ENCODE measurements at regions not wholly inside any gene's neighbourhood (a gene's known extent, or its start where the extent isn't known, plus 50 kb on each side); places are given as distances from the start of the nearest gene placed in this dataset.
"Not testable (repeated sequence)": the region's sequence is repeated elsewhere in the genome, so short reads cannot be mapped to it uniquely, and the experiment has no call there.

- DNase-seq (ENCODE audit: low read depth, low spot score), result not testable (repeated sequence)
Observed at GRCh38 chr20:60790339-60790738, 461.7 kb upstream of the CDH4 start.

DNA sequence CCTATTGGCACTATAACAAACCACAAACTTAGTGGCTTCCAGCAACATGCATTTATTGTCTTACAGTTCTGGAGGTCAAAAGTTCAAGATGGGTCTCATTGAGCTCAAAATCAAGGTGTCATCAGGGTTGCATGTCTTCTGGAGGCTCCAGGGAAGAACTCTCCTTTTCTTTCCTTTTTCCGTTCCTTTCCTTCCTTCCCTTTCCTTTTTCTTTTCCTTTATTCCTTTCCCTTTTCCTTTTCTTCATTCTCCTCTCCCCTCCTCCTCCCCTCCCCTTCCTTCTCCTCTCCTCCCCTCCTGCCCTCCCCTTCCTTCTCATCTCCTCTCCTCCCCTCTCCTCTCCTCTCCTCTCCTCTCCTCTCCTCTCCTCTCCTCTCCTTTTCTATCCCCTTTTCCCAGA is 460.2 kb upstream of the CDH4 start:
- DNase-seq (ENCODE audit: low read depth, low spot score), result no peak

DNA sequence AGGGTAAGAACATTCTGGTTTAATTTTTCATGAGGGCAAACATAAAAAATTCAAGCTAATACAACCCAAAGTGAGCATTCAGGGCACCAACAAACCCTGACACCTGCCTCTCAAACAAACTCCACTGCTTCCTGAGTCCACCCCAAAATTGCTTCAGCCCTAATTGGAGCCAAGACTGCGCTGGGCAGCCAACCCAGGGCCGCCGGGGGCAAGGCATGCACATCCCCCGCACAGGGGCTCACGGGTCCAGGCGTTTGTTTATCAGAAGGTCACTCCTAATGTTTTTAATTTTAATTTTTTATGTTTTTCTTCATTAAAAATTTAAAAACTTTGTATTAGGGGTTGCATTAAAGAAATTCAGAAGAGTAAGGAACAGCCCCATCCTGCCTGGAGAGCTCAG is 459.1 kb upstream of the CDH4 start:
- DNase-seq (ENCODE audit: low read depth, low spot score), result no peak

- DNase-seq (ENCODE audit: low read depth, low spot score), result no peak
Observed at GRCh38 chr20:60794674-60795073, 457.4 kb upstream of the CDH4 start.

- DNase-seq (ENCODE audit: low read depth, low spot score), result no peak
Observed at GRCh38 chr20:60795651-60796050, 456.4 kb upstream of the CDH4 start.

DNA sequence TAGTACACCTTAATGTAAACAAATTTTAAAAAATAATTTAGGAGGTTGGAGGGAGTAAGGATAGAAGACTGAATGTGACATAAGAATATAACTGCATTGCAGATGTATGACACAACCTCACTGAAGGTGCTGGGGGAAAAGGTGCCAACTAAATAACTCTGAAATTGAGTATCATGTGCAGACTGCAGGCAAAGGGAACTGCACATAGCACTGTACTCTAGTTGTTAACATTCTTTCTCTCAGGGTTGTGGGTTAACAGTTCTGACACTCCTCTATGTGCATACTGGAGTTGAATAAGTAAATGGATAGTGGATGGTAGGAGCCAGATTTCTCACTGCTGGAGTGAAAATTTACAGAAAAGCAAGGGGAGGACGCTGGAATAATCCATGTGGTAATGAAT is 451.9 kb upstream of the CDH4 start:
- no peak for DNase-seq (ENCODE audit: low read depth, low spot score)

GRCh38 chr20:60802676-60803075 is 449.4 kb upstream of the CDH4 start:
- DNase-seq (ENCODE audit: low read depth, low spot score), result no peak

DNA sequence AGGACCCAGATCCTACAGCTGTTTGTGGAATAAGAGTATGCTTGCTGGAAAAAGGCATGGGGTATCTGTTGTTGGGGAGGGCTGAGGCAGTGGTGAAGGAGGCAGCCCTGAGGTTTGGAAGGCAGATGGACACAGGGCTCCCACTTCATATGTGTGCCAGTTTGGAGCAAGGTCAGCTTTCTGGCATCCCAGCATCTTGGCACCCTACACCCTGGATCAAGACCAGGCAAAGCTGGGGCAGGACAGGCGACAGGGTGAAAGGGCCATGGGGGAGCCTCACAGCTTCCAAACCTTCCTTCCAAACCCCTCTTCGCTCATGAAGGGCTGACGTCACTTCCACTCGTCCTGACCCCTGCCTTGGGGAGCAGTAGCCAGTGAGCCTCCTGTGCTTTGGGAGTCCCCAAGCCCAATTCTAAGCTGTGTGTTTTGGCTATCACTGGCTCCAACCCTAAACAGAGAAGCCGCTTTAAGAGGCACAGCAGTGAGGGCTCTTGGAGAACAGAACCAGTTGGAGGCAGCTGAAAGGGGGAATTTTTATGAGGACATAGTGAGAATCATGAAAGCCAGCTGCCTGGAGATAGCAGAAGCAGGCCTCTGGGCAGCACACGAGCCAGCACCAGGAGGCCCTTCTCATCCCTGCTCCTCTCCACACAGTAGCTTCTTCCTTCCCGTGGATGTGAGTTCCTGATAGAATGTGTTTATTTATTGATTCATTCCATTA is 448.6 kb upstream of the CDH4 start:
- DNase-seq (ENCODE audit: low read depth, low spot score), result no peak

- DNase-seq (ENCODE audit: low read depth, low spot score), result no peak
Observed at GRCh38 chr20:60804240-60804917, 447.7 kb upstream of the CDH4 start.

DNA sequence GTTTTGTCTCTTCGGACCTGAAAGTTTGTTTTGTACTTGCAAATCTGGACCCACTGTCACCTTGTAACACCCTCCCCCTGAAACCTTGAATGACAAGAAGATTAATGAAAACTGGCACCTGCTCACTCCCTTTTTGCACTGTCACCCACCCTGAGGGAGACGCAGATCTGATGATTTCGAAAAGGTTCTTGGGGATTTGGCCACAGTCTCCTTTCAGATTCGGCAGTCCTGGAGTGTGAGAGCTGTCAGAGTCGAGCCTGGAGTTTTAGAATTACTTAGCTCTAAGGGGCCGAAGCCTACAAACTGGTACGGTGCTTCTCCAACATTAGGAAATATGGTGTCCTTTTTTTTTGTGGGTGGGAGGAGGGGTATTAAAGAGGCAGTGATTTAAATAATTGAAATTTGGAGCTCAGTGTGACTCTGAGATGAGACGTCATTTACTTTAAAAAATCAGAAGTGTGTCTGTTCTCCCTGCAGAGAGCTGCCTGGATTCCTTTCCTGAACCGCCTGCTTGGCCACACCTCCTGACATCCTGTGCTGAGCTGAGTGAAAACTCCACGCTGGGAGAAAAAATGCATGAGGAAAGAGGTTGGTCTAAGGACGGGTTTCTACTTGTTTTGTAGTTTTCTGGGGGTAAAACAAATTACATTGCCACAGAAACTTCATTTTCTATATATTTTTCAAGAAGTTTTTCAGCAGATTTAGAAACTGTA is 447.0 kb upstream of the CDH4 start:
- DNase-seq (ENCODE audit: low read depth, low spot score), result no peak

DNA sequence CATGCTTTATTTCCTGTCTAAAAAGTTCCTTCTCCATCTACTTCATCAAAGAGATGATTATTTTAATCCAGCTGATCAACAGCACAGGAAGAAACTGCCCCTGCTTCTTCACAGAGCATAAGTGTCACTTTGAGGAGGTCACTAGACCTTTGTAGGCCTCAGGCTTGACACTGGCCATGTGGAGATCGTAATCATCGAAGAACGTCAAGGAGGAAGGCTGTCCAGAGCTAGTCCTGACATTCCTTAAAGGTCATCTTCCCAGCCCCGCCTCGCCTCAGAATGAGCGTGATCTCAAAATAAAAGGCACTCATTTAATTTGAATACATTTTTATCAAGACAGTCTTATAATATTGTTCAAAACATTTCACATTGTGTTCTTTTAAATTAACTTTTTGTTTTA is 445.7 kb upstream of the CDH4 start:
- no peak for DNase-seq (ENCODE audit: low read depth, low spot score)

GRCh38 chr20:60806824-60807223 is 445.2 kb upstream of the CDH4 start:
- DNase-seq (ENCODE audit: low read depth, low spot score), result no peak

DNA sequence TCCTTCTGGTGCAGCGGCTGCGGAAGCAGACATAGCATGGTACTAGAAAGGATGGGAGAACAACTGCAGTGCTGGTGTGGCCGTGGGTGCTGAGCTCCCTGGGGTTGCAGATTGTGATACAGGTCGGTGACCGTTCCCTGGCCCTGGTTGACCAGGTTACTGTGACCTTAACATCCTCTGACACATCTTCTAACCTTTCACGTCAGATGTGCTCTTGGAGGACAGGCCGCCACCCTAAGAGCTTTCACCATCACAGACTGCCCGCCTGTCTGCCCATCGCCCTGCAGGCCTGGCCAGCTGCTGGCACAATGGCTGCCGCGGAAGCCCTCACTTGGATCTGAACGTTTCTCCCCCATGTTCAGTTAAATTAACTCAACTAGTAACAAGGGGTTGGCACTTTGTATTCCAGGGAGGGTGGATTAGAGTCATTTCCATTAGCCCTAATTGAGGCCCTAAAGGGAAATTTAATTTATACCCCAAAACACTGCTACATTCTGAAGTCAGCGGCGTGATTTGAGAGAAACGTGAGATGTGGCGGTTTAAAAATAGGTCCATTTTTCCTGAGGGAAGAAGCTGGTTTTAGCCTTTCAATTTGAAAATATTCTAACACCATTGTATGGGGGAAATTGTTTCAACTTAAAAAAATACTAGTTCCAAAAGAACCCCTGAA is 443.9 kb upstream of the CDH4 start:
- no peak for DNase-seq (ENCODE audit: low read depth, low spot score)

DNA sequence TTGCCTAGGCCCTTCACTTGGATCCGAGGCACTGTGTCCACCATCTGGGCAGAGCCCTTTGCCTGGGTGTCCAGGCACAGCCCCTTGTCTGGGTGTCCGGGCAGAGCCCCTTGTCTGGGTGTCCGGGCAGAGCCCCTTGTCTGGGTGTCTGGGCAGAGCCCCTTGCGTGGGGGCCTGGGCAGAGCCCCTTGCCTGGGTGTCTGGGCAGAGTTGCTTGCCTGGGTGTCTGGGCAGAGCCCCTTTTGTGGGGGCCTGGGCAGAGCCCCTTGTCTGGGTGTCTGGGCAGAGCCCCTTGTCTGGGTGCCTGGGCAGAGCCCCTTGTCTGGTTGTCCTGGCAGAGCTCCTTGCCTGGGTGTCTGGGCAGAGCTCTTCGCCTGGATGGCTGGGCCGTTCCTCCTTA is 443.4 kb upstream of the CDH4 start:
- no peak for DNase-seq (ENCODE audit: low read depth, low spot score)

DNA sequence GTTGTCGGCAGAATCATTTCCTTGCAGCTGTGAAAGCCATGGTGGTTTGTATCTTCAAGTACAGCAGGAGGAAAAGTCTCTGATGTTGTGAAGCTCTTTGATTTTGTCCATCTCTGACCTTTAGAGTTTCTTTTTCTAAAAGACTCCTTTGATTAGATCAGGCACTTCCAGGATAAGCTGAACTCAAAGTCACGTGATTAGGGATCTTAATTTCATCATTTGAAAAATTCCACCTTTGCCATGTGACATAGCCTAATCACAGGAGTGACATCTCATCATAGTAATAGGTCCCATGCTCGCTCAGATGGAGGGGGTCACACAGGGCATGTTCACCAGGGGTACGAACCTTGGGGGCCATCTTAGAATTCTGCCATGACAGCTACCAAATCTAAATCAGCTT is 441.5 kb upstream of the CDH4 start:
- no peak for DNase-seq (ENCODE audit: low read depth, low spot score)

DNA sequence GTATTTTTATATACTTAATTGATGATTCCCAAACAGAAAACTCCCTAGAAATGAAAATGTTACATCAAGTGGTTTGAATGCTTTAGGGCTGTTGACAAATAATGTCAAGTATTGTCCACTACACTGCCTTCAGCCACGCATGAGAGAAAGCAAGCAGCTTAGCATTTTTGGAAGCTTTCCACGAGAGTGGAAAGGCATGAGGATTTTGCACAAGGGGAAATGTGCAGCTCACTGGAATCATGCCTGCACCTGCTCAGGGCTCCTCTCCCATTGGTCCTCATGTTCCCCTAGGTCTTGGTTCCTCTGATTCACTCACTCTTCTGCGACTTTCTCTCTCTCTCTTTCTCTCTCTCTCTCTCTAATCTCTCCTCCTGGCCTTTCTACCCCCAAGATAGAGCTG is 439.5 kb upstream of the CDH4 start:
- no peak for DNase-seq (ENCODE audit: low read depth, low spot score)

DNA sequence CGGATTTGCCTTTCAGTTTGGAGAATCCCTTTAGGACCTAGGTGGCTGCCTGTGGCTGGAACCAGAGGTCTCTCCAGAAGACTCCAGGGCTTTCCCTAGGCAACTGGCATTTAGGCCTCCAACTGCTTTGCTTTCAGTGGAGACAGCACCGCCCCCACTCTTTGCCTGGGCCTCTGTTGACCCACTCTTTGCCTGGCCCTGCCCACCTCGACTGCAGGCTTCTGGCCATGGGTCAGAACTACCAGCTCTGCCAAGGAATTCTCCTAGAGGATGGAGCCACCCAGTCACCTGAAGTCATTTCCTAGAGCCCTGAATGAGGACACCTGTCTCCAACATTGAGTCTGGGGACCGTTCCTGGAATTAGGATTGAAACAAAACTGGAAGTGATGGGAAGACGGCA is 439.0 kb upstream of the CDH4 start:
- DNase-seq (ENCODE audit: low read depth, low spot score), result no peak

DNA sequence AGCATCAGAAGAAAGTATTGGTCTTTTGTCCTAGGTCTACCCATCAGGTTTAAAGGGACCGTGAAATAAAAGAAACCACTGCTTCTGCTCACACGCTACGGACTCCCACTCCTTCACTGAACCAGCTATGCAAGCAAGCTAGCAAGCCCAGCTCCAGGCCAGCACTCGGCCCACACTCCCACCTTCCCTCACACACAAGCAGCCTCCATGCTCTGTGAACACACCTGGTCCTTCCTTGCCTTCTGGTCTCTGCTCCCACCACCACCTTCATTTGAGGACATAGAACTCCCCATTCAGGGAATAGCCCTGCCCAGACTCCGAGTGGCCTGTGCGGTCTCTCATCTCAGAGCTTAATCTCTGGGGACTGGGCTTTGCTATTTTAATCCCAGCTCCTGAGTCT is 436.4 kb upstream of the CDH4 start:
- DNase-seq (ENCODE audit: low read depth, low spot score), result no peak

DNA sequence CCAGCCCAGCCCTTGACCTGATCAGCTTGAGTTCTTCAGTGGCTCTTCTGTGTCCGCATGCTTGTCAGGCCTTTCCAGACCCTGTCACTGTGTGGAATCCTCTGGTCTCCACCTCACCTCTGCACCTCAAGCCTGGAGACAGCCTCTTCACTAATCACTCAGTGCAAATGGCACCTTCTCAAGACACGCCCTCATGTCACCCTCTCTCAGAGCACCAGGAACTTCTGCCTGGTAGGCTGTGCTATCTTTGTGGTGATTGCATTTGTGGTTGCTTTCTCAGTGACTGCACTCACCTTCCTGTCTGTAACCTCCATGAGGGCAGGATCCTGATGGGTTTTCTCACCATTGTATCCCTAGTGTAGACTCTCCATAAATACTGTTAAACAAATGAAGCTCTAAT is 435.2 kb upstream of the CDH4 start:
- no peak for DNase-seq (ENCODE audit: low read depth, low spot score)

GRCh38 chr20:60817891-60818290 is 434.2 kb upstream of the CDH4 start:
- no peak for DNase-seq (ENCODE audit: low read depth, low spot score)

GRCh38 chr20:60819511-60819910 is 432.6 kb upstream of the CDH4 start:
- no peak for DNase-seq (ENCODE audit: low read depth, low spot score)

DNA sequence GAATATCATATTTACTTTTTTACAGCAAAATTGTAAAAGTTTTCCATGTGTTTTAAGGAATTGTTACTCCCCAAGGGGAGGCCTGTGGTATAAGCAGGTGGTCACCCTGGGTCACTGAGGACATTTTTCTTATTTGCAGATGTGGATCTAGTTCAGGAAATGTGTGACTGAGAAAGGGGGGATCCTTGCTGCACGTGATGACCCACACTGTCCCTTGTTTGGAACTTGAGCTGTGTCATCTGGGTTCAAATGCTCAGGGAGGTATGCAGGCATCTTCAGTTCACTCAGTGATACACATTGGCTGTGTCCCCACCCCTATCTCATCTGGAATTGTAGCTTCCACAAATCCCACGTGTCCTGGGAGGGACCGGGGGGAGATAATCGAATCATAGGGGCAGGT is 431.9 kb upstream of the CDH4 start:
- no peak for DNase-seq (ENCODE audit: low read depth, low spot score)
